Middle frontal gyrus (tissue), 1 donor: ENCODE measurements at regions not wholly inside any gene's neighbourhood (a gene's known extent, or its start where the extent isn't known, plus 50 kb on each side); places are given as distances from the start of the nearest gene placed in this dataset.

Source experiments
- DNase-seq: peaks from one replicate; pipeline ENCODE4 v3.0.0-alpha.2; 2015; ENCODE audit warnings: low spot score; ENCODE audit errors: extremely low spot score

DNA sequence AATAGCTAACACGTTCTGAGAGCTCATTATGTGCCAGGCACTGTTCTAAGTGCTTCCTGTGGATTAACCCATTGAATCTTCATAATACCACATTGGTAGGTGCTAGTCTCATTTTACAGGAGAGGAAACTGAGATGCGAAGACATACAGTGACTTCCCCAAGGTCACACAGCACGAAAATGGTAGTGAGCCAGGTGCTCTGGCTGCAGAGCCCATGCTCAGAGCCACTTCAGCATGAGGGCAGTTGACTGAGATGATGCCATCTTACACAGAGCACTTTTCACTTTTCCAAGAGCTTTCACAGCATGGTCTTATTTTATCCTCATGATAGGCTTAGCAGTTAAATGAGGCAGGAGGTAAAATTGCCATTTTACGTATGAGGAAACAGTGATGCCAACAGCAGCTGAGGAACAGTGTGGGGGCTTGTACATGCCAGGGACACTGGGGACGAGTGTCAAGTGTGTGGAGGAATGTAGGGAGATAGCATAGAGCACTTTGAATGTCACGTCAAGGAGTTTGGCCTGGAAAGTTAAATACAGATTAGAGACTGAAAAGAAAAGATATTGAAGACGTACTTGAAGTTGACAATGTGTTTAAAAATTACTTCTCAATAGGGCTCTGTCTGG lies 180.0 kb downstream of the KIF4B start:
- DNase-seq: no peak

- no peak for DNase-seq
These were observed 187.1 kb downstream of the KIF4B start for GRCh38 chr5:155200608-155201007.

DNA sequence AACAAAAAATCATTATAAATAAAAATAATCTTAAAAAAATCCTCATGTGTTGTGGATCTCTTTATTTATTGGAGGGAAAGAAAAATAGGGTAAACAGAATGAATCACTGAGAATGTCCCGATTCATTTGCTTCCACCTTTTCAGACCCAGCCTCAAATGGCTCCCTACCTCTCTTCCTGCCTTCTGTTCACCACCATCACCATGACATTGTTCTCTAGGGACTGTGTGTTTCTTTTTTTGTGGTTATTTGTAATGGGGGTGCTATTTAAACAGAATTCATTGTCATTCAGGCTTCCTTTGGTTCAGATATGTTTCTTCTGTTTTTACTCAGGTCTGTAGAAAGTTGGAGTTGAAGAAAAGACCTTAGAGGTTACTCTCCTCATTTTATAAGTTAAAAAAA lies 198.2 kb downstream of the KIF4B start:
- no peak for DNase-seq

- DNase-seq: no peak
These were observed 208.8 kb downstream of the KIF4B start for GRCh38 chr5:155222393-155222792.

GRCh38 chr5:155229135-155229534 lies 215.6 kb downstream of the KIF4B start:
- DNase-seq: no peak

GRCh38 chr5:155239803-155240202 lies 226.2 kb downstream of the KIF4B start:
- no peak for DNase-seq

DNA sequence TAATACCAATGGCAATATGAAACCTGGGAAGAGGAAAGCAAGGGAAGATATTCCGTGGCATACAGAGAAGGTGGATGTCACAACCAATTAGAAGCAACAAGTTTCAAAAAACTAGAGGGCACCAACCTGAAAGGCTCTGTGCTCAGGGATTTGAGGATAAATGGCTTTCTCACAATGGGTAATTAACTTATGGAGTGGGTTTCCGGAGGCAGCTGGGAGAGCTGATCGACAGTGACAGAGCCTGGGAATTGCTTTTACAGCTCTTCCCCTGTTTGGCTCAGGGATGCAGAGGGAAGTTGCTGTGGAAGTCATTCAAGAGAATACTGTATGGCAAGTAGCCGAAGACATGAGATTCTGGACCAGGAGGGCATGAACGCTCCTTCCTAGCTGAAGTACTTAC lies 237.0 kb downstream of the KIF4B start:
- DNase-seq: no peak

DNA sequence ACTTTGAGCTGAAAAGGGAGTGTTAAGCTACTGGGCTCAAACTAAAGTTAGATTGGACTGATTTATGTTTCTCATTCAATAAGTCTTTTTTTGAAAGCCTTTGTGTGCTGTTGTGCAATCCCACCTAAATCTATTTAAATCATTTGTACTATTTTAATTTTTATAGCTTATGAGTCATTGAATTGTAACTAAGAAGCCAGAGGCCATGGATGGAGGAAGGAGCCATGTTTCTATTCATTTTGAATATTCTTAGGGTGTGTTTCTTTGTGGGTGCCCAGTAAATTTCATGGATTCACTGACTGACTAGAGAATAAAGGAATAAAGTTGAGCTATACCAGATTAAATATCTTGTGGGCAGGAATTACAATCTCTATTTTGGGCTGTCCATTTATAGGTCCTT lies 238.5 kb downstream of the KIF4B start:
- no peak for DNase-seq

DNA sequence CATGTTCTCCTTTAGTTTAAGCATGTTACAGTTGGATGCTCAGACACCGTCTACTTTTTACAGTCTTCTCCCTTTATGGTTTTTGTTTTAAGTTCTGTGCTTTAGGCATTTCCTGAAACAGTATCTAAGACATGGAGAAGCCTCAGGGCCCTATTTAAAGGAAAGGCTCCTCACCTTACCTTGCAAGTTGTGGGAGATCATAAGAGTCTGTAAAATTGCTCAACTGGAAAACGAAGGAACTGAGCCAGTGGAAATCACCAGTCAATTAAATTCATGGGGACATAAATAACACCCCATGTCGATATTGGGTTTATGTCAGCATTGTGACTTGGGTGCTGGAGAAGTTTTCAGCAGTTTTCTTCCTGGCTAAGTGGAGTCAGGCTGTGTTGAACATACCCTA lies 239.2 kb downstream of the KIF4B start:
- no peak for DNase-seq

DNA sequence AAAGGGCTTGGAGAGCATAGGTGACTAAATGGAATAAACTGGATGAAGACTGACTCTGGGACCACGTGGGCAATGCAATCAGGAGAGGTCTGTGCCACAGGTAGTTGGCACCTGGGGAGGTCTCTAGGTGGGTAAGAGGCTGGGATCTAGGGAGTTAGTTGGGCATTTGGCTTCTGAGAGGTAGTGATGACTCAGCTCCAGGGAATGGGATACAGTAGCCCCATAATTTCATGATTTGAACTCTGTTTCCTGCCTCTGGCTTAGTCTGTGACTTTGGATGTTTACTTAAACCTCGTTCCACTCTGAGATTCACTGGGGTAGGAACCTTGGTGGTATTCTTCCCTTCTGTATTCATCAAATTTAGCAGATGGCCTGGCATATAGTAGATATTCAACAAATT lies 240.8 kb downstream of the KIF4B start:
- DNase-seq: no peak

DNA sequence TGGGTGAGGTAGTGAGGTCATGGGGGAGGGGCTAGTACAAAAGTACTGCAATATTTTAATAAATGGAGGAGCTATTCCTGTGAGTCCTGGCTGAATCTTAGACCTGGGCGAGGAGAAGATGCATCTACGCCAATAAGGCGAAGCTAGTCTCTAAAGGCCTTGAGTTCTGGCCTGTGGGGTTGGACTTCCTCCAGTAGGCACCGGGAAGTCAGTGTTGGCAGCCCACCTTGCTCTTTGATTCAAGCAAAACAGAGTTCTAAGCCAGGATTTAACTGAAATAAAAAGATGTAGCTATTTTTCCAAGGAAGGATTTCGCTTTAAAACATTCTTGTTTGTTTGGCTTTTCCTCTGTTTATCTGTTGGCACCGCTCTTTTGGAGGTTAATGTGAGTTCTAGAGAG lies 244.6 kb downstream of the KIF4B start:
- DNase-seq: no peak

DNA sequence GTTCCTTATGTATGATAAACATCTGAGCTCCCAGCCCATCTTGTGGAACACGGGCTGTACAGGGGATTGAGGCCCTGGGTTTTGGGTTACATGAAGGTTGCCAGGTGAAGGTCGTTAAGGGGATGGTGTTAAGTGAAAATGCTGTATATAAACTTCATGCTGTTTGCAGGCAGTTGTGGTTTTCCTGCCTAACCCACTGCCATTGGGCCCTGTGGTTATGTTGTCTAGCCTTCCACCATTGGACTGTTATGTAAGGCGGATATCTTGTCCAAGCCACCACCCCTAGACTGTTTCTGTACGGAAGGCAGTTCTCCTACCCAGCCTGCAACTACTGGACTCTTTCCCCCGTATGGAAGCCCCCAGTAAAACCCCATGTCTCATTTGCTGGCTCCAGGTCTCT lies 246.1 kb downstream of the KIF4B start:
- no peak for DNase-seq

DNA sequence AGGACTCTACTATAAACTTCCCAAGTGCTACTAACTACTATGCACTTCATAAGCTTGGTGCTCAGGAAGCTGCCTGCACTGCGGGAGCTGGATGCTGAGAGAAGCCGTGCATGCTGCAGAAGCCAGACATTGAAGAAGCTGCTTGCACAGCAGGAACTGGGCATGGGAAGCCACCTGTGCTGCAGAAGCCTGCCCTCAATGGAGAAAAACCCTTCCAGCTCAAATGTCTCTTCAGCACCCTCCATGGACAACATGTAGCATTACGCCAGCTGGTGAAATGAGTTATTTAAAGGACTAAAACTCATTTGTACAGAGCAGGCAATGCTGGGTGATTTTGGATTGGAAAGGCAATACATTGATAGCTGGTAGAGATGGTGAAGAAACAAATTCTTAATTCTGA lies 247.2 kb downstream of the KIF4B start:
- DNase-seq: no peak

DNA sequence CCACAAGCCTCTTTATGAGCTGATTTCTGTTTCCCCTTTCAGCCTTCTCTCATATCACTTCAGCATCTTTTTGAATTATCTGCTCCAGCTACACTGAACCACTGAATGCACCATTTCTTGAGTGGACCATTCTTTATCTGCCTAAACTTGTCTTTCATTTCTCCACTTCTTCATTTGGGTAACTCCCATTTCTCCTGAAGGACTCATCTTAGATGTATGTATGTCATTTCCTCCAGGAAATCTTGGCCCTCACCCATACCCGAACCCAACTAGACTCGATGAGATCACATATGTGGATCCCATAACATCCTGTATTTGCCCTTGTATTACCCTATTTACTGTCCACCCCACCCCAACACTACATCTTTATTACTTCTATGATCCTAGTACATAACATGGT lies 249.8 kb downstream of the KIF4B start:
- no peak for DNase-seq

DNA sequence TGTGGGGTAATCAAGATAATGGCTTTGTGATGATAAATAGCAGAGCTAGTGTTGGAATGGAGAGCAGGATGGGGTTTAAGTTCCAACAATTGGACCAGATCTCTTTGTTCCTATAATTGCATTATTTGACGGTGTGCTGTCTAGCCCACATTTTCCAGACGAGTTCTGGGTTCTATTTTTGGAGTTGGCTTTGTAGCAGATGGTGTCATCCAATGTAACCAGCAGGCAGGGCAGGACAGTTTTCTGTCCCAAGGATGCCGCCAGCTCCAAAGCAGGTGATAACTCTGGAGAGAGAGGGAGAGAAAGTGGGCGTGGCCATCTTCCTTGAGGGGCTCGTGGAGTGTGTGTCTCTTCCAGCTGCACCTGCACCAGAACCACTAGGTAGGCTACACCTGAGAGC lies 251.3 kb downstream of the KIF4B start:
- DNase-seq: no peak

DNA sequence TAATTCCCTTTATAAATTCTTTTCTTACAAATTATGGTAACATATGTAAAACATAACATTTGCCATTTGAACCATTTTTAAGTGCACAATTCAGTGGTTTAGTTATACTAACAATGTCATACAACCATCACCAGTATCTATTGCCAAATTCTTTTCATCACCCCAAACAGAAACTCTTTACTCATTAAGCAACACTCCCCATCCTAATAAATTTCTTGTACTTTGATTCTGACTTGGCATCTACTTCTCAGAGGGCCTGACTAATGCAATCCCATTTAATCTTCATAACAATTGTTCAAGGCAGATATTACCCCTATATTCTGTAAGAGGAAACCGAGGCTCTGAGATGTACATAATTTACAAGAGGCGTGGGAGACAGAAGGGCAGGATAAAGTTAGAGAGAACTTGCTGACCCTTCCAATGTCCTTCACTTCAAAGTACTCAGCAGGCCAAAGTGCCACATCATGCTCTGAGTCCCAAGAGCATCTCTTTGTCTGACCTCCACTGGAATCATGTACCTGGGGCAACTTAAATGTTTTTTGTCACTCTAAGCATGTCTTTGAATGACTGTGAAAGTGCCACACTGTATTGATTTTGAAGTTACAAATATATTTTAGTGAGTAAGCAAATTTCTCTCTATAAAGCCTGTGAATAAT lies 255.3 kb downstream of the KIF4B start:
- no peak for DNase-seq

DNA sequence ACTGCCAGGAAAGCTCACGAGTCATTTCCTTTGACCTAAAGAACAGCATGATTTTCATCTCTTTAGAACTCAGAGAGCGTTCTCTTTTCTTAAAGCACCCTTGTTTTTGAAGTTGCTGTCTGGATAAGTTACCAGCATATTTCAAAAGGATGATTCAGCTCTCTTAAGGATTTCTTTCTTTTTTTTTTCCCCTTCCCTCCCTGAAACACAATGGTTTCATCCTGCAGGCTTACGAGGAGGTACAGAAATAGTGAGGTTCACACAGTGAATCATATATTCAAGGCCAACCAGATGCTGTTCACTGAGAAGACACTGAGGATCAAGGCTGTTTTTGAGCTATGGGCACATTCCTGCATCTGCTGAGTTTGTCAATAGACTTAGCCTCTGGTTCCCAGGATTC lies 257.2 kb downstream of the KIF4B start:
- no peak for DNase-seq

DNA sequence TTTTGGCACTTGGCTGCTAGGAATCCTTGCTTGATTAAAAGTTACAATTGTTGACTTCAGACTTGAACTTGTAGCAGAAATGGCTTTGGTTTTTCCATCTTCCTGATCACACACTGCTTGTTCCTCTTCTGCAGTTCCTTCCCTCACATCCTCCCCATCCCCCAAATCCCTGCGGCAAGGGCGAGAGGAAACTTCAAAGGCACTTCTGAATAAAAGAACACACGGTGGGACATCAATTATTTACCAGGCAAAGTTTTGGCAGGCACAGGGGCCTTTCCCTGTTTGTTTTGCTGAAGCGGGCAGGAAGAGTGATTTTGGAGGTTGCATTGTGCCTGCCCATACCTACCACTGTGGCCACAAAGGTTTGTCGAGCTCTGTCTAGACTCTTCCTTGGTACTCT lies 260.9 kb downstream of the KIF4B start:
- DNase-seq: no peak

GRCh38 chr5:155275222-155275621 lies 261.7 kb downstream of the KIF4B start:
- no peak for DNase-seq

DNA sequence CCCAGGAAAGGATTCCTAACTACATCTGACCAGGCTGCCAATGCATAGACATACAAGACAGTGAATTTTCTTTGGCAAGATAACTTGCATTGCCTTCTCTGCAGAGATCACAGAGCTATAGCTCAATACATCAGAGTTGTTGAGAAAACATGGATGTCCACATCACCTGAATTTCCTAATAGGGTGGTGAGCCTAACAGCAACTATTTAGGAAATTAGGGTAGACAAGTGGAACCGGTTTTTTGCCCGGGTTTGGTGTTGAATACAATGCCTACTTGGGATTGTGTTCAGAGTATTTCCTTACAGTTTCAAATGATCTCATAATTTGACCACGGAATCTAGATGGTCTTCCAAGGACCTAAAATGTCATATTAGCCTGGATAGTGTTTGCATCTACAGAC lies 262.7 kb downstream of the KIF4B start:
- no peak for DNase-seq

- DNase-seq: no peak
These were observed 265.0 kb downstream of the KIF4B start for GRCh38 chr5:155278532-155278931.

DNA sequence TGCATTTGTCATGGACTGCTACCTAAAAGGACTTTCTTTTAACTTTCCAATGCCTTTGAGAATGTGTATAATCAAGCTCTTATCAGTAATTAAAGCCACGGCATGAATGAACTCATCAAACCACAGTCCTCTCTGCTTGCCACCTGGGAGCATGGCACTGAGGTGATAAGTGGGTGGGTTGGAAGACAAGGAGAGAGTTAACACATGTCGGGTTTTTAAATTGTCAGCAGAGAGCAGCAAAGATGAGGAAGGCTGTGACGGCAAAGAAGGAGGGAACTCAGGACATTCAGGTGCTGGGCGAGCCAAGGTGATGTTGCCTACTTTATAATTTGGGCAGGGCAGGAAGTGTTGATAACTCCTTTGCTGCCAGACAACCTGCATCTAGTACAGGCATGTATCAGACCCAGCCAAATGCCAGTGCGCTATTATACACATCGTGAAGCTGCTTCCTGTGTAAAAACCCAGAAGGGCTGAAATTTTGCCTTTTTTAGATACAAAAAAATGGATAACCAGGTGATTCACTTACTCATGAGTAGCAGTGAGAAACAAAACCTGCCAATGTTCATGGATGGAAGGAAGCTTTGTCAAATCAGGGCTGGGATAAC lies 269.1 kb downstream of the KIF4B start:
- DNase-seq: no peak

DNA sequence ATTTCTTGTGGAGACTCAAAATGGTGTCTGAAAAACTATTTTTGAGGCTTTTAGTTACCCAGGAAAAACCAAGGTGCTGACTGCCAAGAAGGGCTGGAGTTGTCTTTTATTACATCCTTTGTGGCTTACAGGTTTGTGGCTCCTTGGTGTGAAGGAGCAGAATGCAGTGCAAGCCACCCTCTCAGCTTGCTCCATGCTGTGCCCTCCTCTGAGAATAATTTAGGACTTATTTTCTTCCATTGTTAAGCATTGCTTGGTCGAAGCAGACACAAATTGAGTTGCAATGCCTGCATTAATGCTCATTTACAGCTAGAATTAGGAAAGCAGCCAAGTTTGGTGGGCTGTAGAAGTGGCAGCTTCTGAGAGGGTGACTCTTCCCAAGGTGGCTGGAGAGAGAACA lies 272.2 kb downstream of the KIF4B start:
- DNase-seq: no peak
